H1 (cell line): ENCODE measurements at regions not wholly inside any gene's neighbourhood (a gene's known extent, or its start where the extent isn't known, plus 50 kb on each side); places are given as distances from the start of the nearest gene placed in this dataset.

Experiments used
- CTCF ChIA-PET: fragments of 300-600 bp; sonication (Branson Sonifier 250); formaldehyde crosslinking; loops from one replicate; lab custom pipeline; 2021; ENCODE audit not compliant: partially characterized antibody; lab: Charles Lee
- POLR2A ChIA-PET: fragments of 300-600 bp; sonication (Branson Sonifier 250); formaldehyde crosslinking; loops from one replicate; lab custom pipeline; 2021; ENCODE audit warnings: inconsistent platforms; ENCODE audit not compliant: partially characterized antibody; lab: Charles Lee
- DNase-seq, 2 experiments: peaks; one replicate each; pipeline versions ENCODE4 v3.0.0 to v3.0.0-alpha.2; 2010 to 2022; ENCODE audit warnings: low spot score in 2 of 2, low read depth in 1 of 2, mixed read lengths in 1 of 2
- FAIRE-seq: peaks from 2 replicates; lab custom pipeline; 2011; peaks lifted over from hg19 to GRCh38; lab: Jason Lieb, UNC
- H2AFZ ChIP-seq: 2 replicates; pipeline ENCODE4 v1.8.1; 2012; ENCODE audit warnings: low read length, inconsistent platforms
- H2AK5ac ChIP-seq: 2 replicates; pipeline ENCODE4 v1.6.1; 2013; ENCODE audit warnings: low read depth, low read length
- H2BK120ac ChIP-seq: replicated peaks from 2 replicates; pipeline ENCODE3; 2013; ENCODE audit warnings: low read depth, low read length, inconsistent platforms
- H2BK12ac ChIP-seq: 2 replicates; pipeline ENCODE4 v1.6.1; 2013; ENCODE audit warnings: low read depth, low read length
- H2BK15ac ChIP-seq: 2 replicates; pipeline ENCODE4 v1.6.1; 2013; ENCODE audit warnings: low read length
- H2BK20ac ChIP-seq: 2 replicates; pipeline ENCODE4 v1.6.1; 2013; ENCODE audit warnings: low read length
- H2BK5ac ChIP-seq: 2 replicates; pipeline ENCODE4 v1.6.1; 2013; ENCODE audit warnings: low read depth, low read length
- H3K14ac ChIP-seq: 2 replicates; pipeline ENCODE4 v1.6.1; 2013; ENCODE audit warnings: inconsistent platforms; ENCODE audit not compliant: insufficient read length
- H3K18ac ChIP-seq: 2 replicates; pipeline ENCODE4 v1.6.1; 2013; ENCODE audit warnings: low read length; ENCODE audit errors: extremely low read depth
- H3K23ac ChIP-seq: 2 replicates; pipeline ENCODE4 v1.6.1; 2013; ENCODE audit warnings: inconsistent platforms; ENCODE audit not compliant: insufficient read length
- H3K23me2 ChIP-seq: 2 replicates; pipeline ENCODE4 v1.6.1; 2013; ENCODE audit warnings: low read depth, low read length
- H3K27ac ChIP-seq: 2 replicates; pipeline ENCODE4 v1.6.1; 2011; ENCODE audit warnings: low read depth, low read length, inconsistent platforms
- H3K27me3 ChIP-seq, 4 experiments: replicated peaks in 1 of 4; 1 replicate in 1 of 4; 2 replicates in 3 of 4; pipeline versions ENCODE4 v1.6.1 to v1.8.1; 2011 to 2013; ENCODE audit warnings: low read length in 3 of 4, mild to moderate bottlenecking in 3 of 4, inconsistent platforms in 2 of 4, mixed read lengths in 2 of 4, moderate library complexity in 1 of 4; ENCODE audit not compliant: control insufficient read depth in 3 of 4, insufficient read depth in 3 of 4; ENCODE audit errors: extremely low read depth in 1 of 4
- H3K36me3 ChIP-seq, 4 experiments: 2 replicates each; pipeline versions ENCODE4 v1.6.1 to v1.8.1; 2011 to 2013; ENCODE audit warnings: mild to moderate bottlenecking in 4 of 4, low read length in 3 of 4, moderate library complexity in 2 of 4, control low read depth in 1 of 4, inconsistent platforms in 1 of 4; ENCODE audit not compliant: insufficient read depth in 4 of 4, control insufficient read depth in 2 of 4
- H3K4ac ChIP-seq: replicated peaks from 2 replicates; pipeline ENCODE3; 2013; ENCODE audit warnings: low read length, low read depth, mixed read lengths, inconsistent platforms; ENCODE audit not compliant: insufficient read length
- H3K4me1 ChIP-seq, 4 experiments: replicated peaks in 1 of 4; 1 replicate in 1 of 4; 2 replicates in 3 of 4; pipeline versions ENCODE4 v1.6.1 to v1.8.1; 2011 to 2013; ENCODE audit warnings: low read length in 3 of 4, inconsistent platforms in 2 of 4, mixed read lengths in 1 of 4; ENCODE audit not compliant: insufficient read depth in 4 of 4, control insufficient read depth in 3 of 4
- H3K4me2 ChIP-seq, 2 experiments: 2 replicates each; pipeline versions ENCODE4 v1.6.1 to v1.8.1; 2011 to 2013; ENCODE audit warnings: low read depth in 2 of 2, low read length in 2 of 2, control low read depth in 1 of 2, inconsistent platforms in 1 of 2, mild to moderate bottlenecking in 1 of 2; ENCODE audit not compliant: insufficient read depth in 1 of 2
- H3K4me3 ChIP-seq, 4 experiments: fragments of 200-600, 300-600 bp in 1 of 4; sonication (generic), shearing (Covaris generic), sonication (Bioruptor Twin) in 1 of 4; 2 replicates each; pipeline versions ENCODE4 v1.5.1 to v1.8.1; 2011 to 2016; ENCODE audit warnings: low read length in 4 of 4, low read depth in 3 of 4, control low read depth in 2 of 4, inconsistent platforms in 2 of 4, mild to moderate bottlenecking in 2 of 4, mixed read lengths in 1 of 4, moderate library complexity in 1 of 4; ENCODE audit not compliant: insufficient read depth in 2 of 4; ENCODE audit errors: extremely low read depth in 1 of 4
- H3K56ac ChIP-seq: replicated peaks from 2 replicates; pipeline ENCODE3; 2013; ENCODE audit warnings: low read depth, mild to moderate bottlenecking, mixed read lengths, low read length, inconsistent platforms; ENCODE audit not compliant: insufficient read length
- H3K79me1 ChIP-seq: 2 replicates; pipeline ENCODE4 v1.6.1; 2013; ENCODE audit warnings: low read depth, low read length, control low read depth
- H3K79me2 ChIP-seq, 2 experiments: 2 replicates each; pipeline versions ENCODE4 v1.6.1 to v1.8.1; 2012 to 2013; ENCODE audit warnings: low read length in 2 of 2, mild to moderate bottlenecking in 2 of 2, inconsistent platforms in 1 of 2; ENCODE audit not compliant: insufficient read depth in 2 of 2, control insufficient read depth in 1 of 2
- H3K9ac ChIP-seq, 4 experiments: replicated peaks in 1 of 4; 1 replicate in 1 of 4; 2 replicates in 3 of 4; pipeline versions ENCODE4 v1.6.1 to v1.8.1; 2011 to 2013; ENCODE audit warnings: low read depth in 3 of 4, low read length in 3 of 4, control low read depth in 2 of 4, mild to moderate bottlenecking in 2 of 4, moderate library complexity in 2 of 4, inconsistent platforms in 1 of 4; ENCODE audit errors: extremely low read depth in 1 of 4
- H3K9me3 ChIP-seq, 2 experiments: 2 replicates each; pipeline versions ENCODE4 v1.6.1 to v1.8.1; 2012 to 2013; ENCODE audit warnings: mild to moderate bottlenecking in 2 of 2, moderate library complexity in 2 of 2, control low read depth in 1 of 2, inconsistent platforms in 1 of 2, low read depth in 1 of 2, low read length in 1 of 2, mixed read lengths in 1 of 2; ENCODE audit not compliant: insufficient read depth in 2 of 2
- H4K20me1 ChIP-seq, 2 experiments: replicated peaks in 1 of 2; 2 replicates each; pipeline versions ENCODE3 to v1.8.1; 2011 to 2013; ENCODE audit warnings: inconsistent platforms in 2 of 2, low read length in 2 of 2, mild to moderate bottlenecking in 1 of 2; ENCODE audit not compliant: insufficient read depth in 2 of 2, control insufficient read depth in 1 of 2
- H4K5ac ChIP-seq: 2 replicates; pipeline ENCODE4 v1.6.1; 2013; ENCODE audit warnings: low read length, low read depth, mixed read lengths, inconsistent platforms; ENCODE audit not compliant: insufficient read length
- H4K8ac ChIP-seq: 2 replicates; pipeline ENCODE4 v1.8.0; 2013; ENCODE audit warnings: mild to moderate bottlenecking, moderate library complexity, low read length, inconsistent platforms; ENCODE audit not compliant: insufficient read depth; ENCODE audit errors: extremely low read depth
- H4K91ac ChIP-seq: replicated peaks from 2 replicates; pipeline ENCODE3; 2013; ENCODE audit warnings: low read length, mixed read lengths, inconsistent platforms; ENCODE audit not compliant: insufficient read length
- EZH2 ChIP-seq: fragments of 200-600 bp; sonication (generic); IDR thresholded peaks from 2 replicates; pipeline ENCODE4 v1.7.1; 2012; ENCODE audit warnings: low read depth, mild to moderate bottlenecking, moderate library complexity, low read length, inconsistent platforms; ENCODE audit not compliant: severe bottlenecking
- NRF1 ChIP-seq: IDR thresholded peaks from 2 replicates; pipeline ENCODE4 v1.6.1; 2011; ENCODE audit warnings: mild to moderate bottlenecking, low read depth, low read length, improper control_type of control experiment
- SP1 ChIP-seq: IDR thresholded peaks from 2 replicates; pipeline ENCODE4 v1.6.1; 2011; ENCODE audit warnings: low read depth, low read length
- WGBS, 2 experiments: shearing (Covaris generic) in 1 of 2; methylation state at CpG; one replicate each; pipeline versions ENCODE4 v1.1.6 to v1.1.7; 2013 to 2015; ENCODE audit warnings: low lambda C conversion rate in 2 of 2, mixed read lengths in 2 of 2, inconsistent platforms in 1 of 2, low coverage in 1 of 2, missing lambda C conversion rate in 1 of 2; ENCODE audit not compliant: insufficient replicate concordance in 2 of 2, insufficient coverage in 1 of 2, insufficient read length in 1 of 2; ENCODE audit errors: extremely low coverage in 1 of 2, missing lambda C conversion rate in 1 of 2; 5-methylcytosine and 5-hydroxymethylcytosine counted together

DNA sequence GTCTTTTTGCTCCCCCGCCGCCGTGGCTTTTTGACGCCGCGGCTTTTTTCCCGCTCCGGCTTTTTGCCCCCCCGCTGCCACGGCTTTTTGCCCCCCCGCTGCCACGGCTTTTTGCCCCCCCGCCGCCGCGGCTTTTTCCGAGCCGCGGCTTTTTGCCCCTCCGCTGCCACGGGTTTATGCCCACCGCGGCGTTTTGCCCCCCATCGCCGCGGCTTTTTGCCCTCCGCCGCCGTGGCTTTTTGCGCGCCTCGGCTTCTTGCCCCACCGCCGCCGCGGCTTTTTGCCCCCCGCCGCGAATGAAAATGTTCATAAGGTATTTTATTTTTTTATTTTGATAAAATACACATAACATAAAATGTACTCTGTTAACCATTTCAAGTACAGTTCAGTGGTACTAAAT is 527.2 kb upstream of the WSB1 start:
- Histone ChIP-seq H3K4ac (no peak overlapping the region), H2AFZ (no peak overlapping the region), H3K9ac (no peak overlapping the region), H3K18ac (no peak overlapping the region), H4K8ac (no peak overlapping the region), H2BK5ac (no peak overlapping the region), H3K4me1 (no peaks in the 10 kb centered on the region), H2BK12ac (no peak overlapping the region), H3K36me3 (no peaks in the 10 kb centered on the region), H3K79me1 (no peaks in the 10 kb centered on the region), H2BK20ac (no peak overlapping the region), H3K56ac (no peak overlapping the region), H3K27ac (no peak overlapping the region), H3K79me2 (no peaks in the 10 kb centered on the region), H3K4me2 (no peak overlapping the region), H2BK120ac (no peak overlapping the region), H3K9me3 (peaks cover 8 to 35% of the 10 kb centered on the region in 2 experiments; a peak in 3 of 4 replicates), H3K14ac (no peak overlapping the region), H2AK5ac (no peak overlapping the region), H3K4me3 (no peak overlapping the region), H4K5ac (no peak overlapping the region), H4K20me1 (no peaks in the 10 kb centered on the region), H3K23ac (no peak overlapping the region), H4K91ac (no peak overlapping the region), H3K27me3 (no peaks in the 10 kb centered on the region), H2BK15ac (no peak overlapping the region), H3K23me2 (no peaks in the 10 kb centered on the region)
- DNase-seq: no peak
- WGBS, 2 experiments: 92% methylated on average over 23 of the region's 40 CpGs; no CpG with 5 or more reads in 1 of the 2 experiments
- ChIA-PET CTCF (no interaction called here), POLR2A (no interaction called here)
- no peak for FAIRE-seq
- TF ChIP-seq SP1 (no peak), EZH2 (no peak), NRF1 (no peak)
